DND-41 (cell line): ENCODE measurements at regions not wholly inside any gene's neighbourhood (a gene's known extent, or its start where the extent isn't known, plus 50 kb on each side); places are given as distances from the start of the nearest gene placed in this dataset.
"Not testable (repeated sequence)": the region's sequence is repeated elsewhere in the genome, so short reads cannot be mapped to it uniquely, and the experiment has no call there.

ENCODE experiments used
- ATAC-seq: fragments of 200-7000 bp; cut with Tn5 transposase; 3 replicates; pipeline ENCODE4 v1.9.1; 2021; ENCODE audit warnings: low read depth; ENCODE audit not compliant: insufficient read depth
- DNase-seq: peaks from one replicate; pipeline ENCODE4 v3.0.0-alpha.2; 2020
- H2AFZ ChIP-seq: 2 replicates; pipeline ENCODE4 v1.6.0; 2012; ENCODE audit warnings: low read depth, low read length
- H3K27ac ChIP-seq: 2 replicates; pipeline ENCODE4 v1.5.1; 2012; ENCODE audit warnings: low read length, inconsistent platforms
- H3K27me3 ChIP-seq: fragments of 200-600 bp; sonication (generic); 2 replicates; pipeline ENCODE4 v1.6.0; 2012; ENCODE audit warnings: low read length, mild to moderate bottlenecking, inconsistent platforms; ENCODE audit not compliant: insufficient read depth, poor library complexity
- H3K36me3 ChIP-seq: 2 replicates; pipeline ENCODE4 v1.5.1; 2012; ENCODE audit warnings: low read length, inconsistent platforms; ENCODE audit not compliant: insufficient read depth
- H3K4me1 ChIP-seq: 2 replicates; pipeline ENCODE4 v1.5.1; 2012; ENCODE audit warnings: mild to moderate bottlenecking, low read length; ENCODE audit not compliant: insufficient read depth
- H3K4me2 ChIP-seq: 2 replicates; pipeline ENCODE4 v1.6.0; 2012; ENCODE audit warnings: mild to moderate bottlenecking, moderate library complexity, low read length, inconsistent platforms; ENCODE audit not compliant: insufficient read depth
- H3K4me3 ChIP-seq, 2 experiments: fragments of 200-600 bp in 1 of 2; shearing (Covaris generic) in 1 of 2; 2 replicates each; pipeline ENCODE4 v1.5.1; 2012 to 2016; ENCODE audit warnings: inconsistent platforms in 2 of 2, low read length in 2 of 2, mild to moderate bottlenecking in 2 of 2, low read depth in 1 of 2, moderate library complexity in 1 of 2
- H3K79me2 ChIP-seq: 2 replicates; pipeline ENCODE4 v1.6.0; 2012; ENCODE audit warnings: low read length, inconsistent platforms; ENCODE audit not compliant: insufficient read depth
- H3K9ac ChIP-seq: 2 replicates; pipeline ENCODE4 v1.6.0; 2012; ENCODE audit warnings: low read depth, mild to moderate bottlenecking, inconsistent platforms, low read length, moderate library complexity
- H3K9me3 ChIP-seq: 2 replicates; pipeline ENCODE4 v1.5.1; 2012; ENCODE audit warnings: low read length, moderate library complexity, mild to moderate bottlenecking, inconsistent platforms; ENCODE audit not compliant: insufficient read depth, severe bottlenecking
- H4K20me1 ChIP-seq: 2 replicates; pipeline ENCODE4 v1.6.0; 2012; ENCODE audit warnings: low read length; ENCODE audit not compliant: insufficient read depth
- CTCF ChIP-seq: IDR thresholded peaks from 2 replicates; pipeline ENCODE4 v1.5.1; 2012; ENCODE audit warnings: borderline replicate concordance, low read length, moderate library complexity, mild to moderate bottlenecking; ENCODE audit not compliant: poor library complexity, severe bottlenecking; ENCODE audit errors: extremely low read depth
- EZH2 ChIP-seq: IDR thresholded peaks from 3 replicates; pipeline ENCODE4 v1.6.1; 2012; ENCODE audit warnings: borderline replicate concordance, low read depth, mild to moderate bottlenecking, moderate library complexity, low read length, inconsistent platforms; ENCODE audit not compliant: severe bottlenecking

DNA sequence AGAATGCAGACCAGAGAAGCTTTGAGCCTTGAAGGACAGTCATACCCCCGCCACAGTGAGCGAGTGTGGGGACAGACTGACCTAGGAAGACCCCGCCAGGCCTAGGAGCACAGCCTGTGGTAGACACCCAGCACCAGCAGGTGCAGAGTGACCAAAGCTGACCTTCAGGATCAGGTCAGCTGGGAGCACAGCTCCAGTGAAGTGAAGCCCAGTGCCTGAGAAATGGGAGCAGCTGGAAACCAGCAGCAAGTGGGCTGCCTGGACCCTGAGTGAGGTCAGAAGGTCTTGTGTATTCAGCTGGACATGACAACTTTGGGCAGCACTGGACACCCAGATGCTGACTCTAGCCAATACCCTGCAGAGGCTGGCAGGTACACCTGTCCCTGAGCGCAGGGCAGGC lies 268.9 kb downstream of the TEX29 start:
- no peaks in the 10 kb centered on the region for H4K20me1 ChIP-seq
- no peak overlapping the region for H3K9ac ChIP-seq
- DNase-seq: no peak
- no peak overlapping the region for H3K27ac ChIP-seq
- H3K36me3 ChIP-seq: no peaks in the 10 kb centered on the region
- no peak overlapping the region for H3K4me3 ChIP-seq
- no peak for TF ChIP-seq EZH2
- no peak for TF ChIP-seq CTCF
- no peak overlapping the region for H3K4me2 ChIP-seq
- no peaks in the 10 kb centered on the region for H3K4me1 ChIP-seq
- no peaks in the 10 kb centered on the region for H3K9me3 ChIP-seq
- no peaks in the 10 kb centered on the region for H3K27me3 ChIP-seq
- no peaks in the 10 kb centered on the region for H3K79me2 ChIP-seq
- no peak for ATAC-seq
- no peak overlapping the region for H2AFZ ChIP-seq

DNA sequence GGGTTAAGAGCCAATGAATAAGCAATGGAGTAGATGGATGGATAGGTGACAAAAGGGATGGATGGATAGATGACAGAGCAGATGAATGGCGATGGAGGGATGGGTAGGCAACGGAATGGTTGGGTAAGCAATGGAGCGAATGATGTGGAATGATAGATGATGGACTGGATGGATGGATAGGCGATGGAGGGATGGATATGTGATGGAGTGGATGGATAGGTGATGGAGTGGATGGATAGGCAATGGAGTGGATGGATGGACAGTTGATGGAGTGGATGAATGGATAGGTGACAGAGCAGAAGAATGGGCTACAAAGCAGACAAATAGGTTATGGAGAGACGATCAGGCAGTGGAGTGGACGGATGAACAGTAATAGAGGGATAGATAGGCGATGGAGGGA lies 269.6 kb downstream of the TEX29 start:
- no peak for DNase-seq
- no peak for ATAC-seq
- Histone ChIP-seq H3K4me2 (no peak overlapping the region), H3K9ac (no peak overlapping the region), H3K79me2 (no peaks in the 10 kb centered on the region), H3K9me3 (no peaks in the 10 kb centered on the region), H3K27ac (no peak overlapping the region), H3K27me3 (no peaks in the 10 kb centered on the region), H4K20me1 (no peaks in the 10 kb centered on the region), H2AFZ (no peak overlapping the region), H3K4me3 (no peak overlapping the region), H3K36me3 (no peaks in the 10 kb centered on the region), H3K4me1 (no peaks in the 10 kb centered on the region)
- TF ChIP-seq CTCF: no peak

GRCh38 chr13:111590796-111591195 lies 270.4 kb downstream of the TEX29 start:
- Histone ChIP-seq H3K4me2 (no peak overlapping the region), H3K9me3 (no peaks in the 10 kb centered on the region), H3K27me3 (no peaks in the 10 kb centered on the region), H3K4me1 (no peaks in the 10 kb centered on the region), H3K79me2 (no peaks in the 10 kb centered on the region), H2AFZ (no peak overlapping the region), H3K4me3 (no peak overlapping the region), H3K36me3 (no peaks in the 10 kb centered on the region), H3K9ac (no peak overlapping the region), H4K20me1 (no peaks in the 10 kb centered on the region), H3K27ac (no peak overlapping the region)
- no peak for DNase-seq
- TF ChIP-seq CTCF: no peak
- ATAC-seq: no peak

DNA sequence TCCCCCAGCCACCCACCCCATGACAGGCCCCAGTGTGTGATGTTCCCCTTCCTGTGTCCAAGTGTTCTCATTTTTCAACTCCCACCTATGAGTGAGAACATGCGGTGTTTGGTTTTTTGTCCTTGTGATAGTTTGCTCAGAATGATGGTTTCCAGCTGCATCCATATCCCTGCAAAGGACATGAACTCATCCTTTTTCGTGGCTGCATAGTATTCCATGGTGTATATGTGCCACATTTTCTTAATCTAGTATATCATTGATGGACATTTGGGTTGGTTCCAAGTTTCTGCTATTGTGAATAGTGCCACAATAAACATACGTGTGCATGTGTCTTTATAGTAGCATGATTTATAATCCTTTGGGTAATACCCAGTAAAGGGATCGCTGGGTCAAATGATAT lies 273.0 kb downstream of the TEX29 start:
- H3K9ac ChIP-seq, H3K27me3 ChIP-seq, ATAC-seq, H3K9me3 ChIP-seq, H4K20me1 ChIP-seq, DNase-seq, H3K4me3 ChIP-seq, H3K79me2 ChIP-seq, H3K27ac ChIP-seq, H3K36me3 ChIP-seq, H3K4me1 ChIP-seq, H3K4me2 ChIP-seq, H2AFZ ChIP-seq: not testable (repeated sequence)
